Inflammatory macrophage treated with lipopolysaccharide for 4 hours (primary cell): ENCODE measurements at regions not wholly inside any gene's neighbourhood (a gene's known extent, or its start where the extent isn't known, plus 50 kb on each side); places are given as distances from the start of the nearest gene placed in this dataset.
"Not testable (repeated sequence)": the region's sequence is repeated elsewhere in the genome, so short reads cannot be mapped to it uniquely, and the experiment has no call there.

Source experiments
- DNase-seq: peaks from one replicate; pipeline ENCODE4 v3.0.0-alpha.2; 2020

DNA sequence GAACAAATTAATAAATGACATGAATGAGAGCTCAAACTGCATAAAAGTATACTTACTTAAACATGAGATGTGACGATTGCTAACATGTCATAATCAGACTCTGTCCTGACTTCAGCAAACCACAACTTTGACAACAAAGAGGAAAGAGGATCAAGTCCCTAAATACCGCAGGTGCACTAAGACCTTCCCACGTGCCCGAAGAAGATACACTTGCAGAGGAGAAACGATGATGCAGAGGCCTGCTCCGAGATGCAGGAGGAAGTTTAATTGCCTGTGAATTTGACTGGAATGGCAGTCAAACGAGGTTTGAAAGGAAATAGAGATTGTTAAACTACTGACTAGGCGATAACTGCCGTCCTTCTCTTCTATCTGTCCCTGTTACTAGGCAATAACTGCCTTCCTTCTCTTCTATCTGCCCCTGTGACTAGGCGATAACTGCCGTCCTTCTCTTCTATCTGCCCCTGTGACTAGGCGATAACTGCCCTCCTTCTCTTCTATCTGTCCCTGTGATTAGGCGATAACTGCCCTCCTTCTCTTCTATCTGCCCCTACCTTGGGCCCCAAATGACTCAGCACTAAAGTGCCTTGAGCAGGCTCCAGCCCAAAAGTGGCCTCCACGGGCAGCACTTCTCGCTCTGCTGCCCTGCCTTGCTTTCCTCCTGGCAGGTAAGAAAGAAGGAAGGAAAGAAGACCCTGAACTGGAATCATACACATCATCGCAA lies 2226.0 kb upstream of the DEFB115 start:
- not testable (repeated sequence) for DNase-seq

DNA sequence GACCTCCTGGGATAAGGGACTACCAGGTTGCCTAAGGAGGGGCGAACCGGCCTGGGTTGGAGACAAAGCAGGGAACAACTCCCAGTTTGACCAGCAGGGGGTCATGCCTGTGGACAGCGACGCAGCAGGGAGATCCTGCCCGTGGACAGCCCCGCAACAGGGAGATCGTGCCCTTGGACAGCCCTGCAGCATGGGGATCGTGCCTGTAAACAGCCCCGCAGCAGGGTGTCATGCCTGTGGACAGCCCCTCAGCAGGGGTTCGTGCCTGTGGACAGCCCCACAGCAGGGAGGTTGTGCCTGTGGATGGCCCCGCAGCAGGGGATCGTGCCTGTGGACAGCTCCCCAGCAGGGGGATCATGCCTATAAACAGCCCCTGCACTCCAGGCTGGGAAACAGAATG lies 2213.2 kb upstream of the DEFB115 start:
- not testable (repeated sequence) for DNase-seq

DNA sequence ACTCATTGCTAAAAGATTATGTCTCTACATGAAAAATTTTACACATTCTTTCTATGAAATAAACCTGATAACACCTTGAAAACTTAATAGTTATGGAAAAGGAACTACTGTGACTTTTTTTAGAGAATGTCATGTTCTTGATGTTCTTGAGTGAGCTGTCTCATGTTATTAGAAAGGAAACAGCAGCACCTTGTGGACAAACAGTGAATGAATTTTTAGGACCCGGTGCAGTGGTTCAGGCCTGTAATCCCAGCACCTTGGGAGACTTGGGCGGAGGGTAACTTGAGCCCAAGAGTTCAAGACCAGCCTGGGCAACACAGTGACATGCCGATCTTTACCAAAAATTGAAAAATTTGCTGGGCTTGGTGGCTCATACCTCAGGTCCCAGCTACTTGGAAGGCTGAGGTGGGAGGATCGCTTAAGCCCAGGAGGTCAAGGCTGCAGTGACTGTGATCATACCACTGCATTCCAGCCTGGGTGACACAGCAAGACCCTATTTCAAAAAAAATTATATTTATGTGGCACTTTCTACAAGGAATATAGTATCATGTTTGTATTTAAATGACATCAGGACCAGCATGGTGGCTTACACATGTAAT lies 2207.4 kb upstream of the DEFB115 start:
- DNase-seq, result not testable (repeated sequence)

DNA sequence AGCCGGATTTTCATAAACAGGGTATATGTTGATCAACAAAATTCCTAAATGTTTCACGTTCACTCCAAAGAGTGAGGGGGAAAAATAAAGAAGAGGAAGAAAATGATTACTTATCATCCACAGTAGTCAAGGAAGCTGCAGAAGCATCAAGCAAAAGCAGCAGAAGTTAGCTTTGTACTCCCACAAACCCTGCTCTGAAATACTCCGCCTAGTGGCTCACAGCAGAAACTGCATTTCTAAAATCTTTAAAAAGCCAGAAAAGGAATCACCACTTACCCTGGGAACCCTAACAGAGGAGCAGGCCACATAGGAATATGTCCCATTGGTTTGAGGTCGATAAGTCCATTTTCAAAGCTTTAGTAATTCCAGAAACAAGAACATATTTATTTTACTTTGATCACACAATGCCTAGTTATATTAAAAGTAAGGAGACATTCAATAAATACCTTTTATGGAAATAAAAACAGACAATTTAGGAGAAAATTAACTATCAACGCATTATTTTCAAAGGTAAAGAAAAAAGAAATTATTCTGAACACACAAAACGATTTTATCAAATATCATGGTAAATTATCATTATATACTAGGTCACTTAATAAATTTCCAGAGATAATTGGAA lies 2199.5 kb upstream of the DEFB115 start:
- DNase-seq, result peak; percentile 2

DNA sequence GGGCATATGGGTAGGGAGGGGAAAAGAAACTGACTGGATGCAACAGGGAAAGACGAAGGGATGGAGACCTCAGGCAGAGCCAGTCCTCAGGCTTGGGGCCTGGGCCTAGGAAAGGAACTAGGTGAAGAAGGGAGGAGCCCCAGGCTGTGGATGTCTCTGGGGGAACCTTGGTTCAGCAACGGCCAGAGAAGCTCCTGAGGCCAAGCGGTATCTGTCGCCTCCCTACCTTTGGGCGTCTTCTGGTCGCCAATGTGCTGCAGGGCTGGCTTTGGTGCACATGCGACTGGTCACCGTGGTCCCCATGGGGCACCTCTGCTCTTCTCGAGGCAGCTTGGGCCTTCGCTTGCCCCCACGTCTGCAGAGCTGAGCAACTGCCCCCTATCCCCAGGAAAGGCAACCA lies 2195.0 kb upstream of the DEFB115 start:
- not testable (repeated sequence) for DNase-seq

DNA sequence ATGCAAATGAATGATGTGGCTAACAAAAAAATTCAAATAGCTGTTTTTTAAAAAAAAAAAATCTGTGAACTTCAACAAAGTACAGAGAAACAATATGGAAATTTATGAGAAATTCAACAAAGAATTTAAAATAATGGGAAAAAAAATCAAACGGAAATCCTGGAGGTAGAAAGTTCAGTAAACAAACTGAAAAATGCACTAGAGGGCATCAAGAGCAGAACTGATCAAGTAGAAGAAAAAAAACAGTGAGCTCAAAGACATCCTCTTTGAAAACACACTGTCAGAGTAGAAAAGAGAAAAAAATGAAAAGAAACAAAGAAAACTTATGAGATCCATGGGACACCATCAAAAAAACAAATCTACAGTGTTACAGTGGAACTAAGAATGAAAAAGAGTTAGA lies 2191.1 kb upstream of the DEFB115 start:
- not testable (repeated sequence) for DNase-seq

DNA sequence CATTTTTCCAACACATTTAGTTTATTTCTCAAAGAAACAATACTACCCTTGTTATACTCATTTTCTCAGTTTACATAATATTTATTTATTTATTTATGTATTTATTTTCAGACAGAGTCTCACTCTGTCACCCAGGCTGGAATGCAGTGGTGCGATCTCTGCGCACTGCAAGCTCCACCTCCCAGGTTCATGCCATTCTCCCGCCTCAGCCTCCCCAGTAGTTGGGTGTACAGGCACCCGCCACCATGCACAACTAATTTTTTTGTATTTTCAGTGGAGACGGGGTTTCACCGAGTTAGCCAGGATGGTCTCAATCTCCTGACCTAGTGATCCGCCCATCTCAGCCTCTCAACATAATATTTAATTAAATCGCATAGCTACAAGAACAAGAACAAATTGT lies 2183.8 kb upstream of the DEFB115 start:
- DNase-seq, result not testable (repeated sequence)

DNA sequence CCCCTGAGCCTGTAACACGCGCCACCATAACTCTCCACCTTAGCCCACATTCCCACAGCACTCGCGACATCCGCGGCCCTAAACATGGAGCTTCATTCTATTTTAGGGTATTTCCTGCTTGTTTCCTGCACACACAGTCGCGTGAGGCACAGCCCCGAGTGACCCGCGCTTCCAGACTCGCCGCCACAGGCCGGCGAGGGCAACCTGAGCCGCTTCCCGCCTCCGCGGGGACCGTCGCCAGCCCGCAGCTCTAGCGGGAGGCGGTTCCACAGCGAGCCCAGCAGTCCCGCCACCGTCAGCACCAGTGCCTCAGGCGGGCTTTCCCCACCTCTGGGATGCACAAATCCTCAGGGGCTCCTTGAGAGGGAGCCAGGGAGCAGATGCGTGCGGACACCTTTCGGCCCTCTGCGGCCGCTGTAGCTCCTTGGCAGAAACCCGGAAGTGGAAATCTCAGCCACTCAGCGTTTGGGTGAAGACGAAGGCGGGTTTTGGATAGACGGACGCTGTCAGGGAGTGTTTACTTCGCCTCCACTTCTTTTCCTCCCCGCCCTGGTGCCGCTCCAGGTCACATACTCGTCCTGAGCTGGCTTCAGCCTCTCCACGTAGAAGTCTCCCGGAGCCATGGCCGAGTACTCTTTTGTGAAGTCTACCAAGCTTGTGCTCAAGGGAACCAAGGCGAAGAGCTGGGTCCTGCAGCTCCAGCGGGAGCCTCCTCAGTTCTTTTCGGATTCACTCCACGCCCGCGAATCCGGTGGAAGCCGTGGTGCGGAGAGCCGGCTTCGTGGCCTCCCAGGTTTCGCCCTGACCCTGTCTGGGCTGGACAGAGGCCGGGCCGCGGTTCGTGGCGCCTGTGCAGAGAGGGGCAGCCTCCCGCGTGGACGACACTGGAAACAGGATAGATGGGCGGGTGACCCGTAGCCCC lies 2177.4 kb upstream of the DEFB115 start:
- DNase-seq, result peak; percentile 2

DNA sequence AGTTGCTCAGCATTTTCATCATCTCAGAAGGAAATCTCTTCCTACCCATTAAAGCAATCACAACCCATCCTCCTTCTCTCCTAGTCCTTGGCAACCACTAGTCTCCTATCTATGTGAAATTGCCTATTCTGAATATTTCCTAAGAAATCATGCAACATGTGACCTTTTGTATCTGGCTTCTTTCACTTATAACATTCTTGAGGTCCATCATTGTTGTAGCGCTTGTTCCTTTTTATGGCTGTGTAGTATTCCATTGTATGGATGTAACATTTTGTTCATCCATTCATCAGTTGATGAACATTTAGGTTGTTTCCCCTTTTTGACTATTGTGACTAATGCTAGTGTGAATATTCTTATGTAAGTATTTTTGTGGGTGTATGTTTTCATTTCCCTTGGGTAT lies 2175.8 kb upstream of the DEFB115 start:
- DNase-seq, result not testable (repeated sequence)

DNA sequence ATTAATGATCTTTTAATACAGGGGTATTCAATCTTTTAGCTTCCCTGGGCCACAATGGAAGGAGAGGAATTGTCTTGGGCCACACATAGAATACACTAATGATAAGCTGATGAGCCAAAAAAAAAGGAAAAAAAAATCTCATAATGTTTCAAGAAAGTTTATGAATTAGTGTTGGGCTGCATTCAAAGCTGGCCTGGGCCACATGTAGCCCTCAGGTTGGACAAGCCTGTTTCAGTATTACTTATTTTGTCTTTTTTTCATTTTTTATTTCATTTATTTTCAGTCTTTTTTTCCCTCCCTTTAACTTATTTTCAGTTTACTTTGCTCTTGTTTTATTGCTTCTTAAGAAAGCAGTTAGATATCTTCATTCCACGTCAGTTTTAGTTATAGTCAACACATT lies 2171.8 kb upstream of the DEFB115 start:
- no peak for DNase-seq

DNA sequence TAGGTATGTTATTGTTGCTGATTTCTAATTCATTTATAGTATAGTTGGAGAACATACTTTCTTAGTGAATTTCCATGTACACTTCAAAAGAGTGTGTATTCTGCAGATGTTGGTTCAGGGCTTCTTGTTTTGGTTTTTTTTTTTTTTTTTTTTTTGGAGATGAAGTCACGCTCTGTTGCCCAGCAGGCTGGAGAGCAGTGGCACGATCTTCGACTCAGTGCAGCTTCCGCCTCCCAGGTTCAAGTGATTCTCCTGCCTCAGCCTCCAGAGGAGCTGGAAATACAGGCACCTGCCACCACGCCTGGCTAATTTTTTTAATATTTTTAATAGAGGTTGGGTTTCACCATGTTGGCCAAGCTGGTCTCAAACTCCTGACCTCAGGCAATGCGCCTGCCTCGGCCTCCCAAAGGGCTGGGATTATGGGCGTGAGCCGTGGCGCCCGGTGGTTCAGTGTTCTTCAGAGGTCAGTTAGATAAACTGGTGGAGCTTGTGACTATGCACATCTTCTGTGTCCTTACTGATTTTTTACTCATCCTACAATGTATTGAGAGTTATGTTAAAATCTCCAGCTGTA lies 2171.2 kb upstream of the DEFB115 start:
- DNase-seq, result not testable (repeated sequence)

DNA sequence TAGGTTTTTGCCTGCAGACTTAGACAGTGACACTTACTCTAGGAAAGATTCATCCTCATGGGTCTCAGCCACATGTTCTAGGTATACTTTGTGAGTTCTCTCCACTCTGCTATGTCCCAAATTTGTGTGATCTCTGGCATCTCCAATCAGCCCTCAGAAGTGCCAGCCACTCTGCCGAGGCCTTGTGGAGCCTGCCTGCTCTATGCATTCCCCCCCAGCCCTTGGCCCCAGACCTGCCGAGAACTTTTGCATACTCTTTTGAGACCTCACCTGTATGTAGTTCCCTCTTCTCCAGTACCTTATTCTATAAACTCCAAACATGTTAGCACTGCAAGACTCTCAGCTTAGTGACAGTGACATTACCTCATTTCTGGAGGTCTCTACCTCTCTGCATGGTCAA lies 2170.5 kb upstream of the DEFB115 start:
- DNase-seq, result no peak

DNA sequence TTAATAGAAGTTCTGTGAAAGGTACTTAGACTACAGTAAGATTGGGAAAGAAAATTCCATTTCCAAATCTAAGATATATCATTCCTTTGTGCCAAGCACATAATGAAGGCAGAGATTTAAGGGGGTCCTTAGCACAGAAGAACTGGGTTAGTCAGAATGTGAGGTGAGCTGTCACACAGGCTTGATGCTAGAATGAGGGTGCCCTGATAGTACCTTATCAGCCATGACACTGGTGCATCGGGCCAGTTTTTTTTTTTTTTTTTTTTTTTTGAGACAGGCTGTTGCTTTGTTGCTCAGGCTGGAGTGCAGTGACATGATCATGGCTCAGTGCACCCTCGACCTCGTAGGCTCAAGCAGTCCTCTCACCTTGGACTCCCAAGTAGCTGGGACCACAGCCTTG lies 2169.6 kb upstream of the DEFB115 start:
- DNase-seq, result not testable (repeated sequence)

DNA sequence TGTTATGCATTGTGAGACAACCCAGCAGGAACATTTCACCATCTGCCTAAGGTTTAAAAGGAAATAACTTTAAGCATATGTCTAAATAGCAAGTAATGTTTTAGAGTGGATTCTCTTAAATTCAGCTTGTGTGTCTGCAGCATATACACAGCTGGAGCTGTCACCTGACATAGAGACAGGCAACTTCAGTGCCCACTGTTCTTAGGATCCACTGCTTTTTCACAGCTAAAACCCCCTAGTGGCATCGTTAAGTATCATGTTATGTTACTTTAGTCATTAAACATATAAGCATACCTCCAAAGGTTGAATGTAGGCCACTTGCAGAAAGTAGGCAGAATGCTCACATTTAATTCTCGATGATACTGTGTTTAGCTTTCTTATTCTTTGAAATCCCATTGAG lies 2169.0 kb upstream of the DEFB115 start:
- DNase-seq, result not testable (repeated sequence)

DNA sequence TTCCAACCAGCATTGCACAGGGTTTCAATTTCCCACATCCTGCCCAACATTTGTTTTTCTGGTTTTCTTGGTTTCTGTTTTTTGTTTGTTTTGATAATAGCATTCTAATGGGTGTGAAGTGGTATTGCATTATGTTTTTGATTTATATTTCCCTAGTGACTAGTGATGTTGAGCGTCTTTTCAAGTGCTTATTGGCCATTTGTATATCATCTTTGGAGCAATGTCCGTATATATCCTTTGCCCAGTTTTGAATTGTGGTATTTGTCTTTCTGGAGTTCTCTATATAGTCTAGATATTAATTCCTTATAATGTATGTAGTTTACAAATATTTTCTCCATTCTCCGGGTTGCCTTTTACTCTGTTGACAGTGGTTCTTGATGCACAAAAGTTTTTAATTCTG lies 2168.1 kb upstream of the DEFB115 start:
- not testable (repeated sequence) for DNase-seq

DNA sequence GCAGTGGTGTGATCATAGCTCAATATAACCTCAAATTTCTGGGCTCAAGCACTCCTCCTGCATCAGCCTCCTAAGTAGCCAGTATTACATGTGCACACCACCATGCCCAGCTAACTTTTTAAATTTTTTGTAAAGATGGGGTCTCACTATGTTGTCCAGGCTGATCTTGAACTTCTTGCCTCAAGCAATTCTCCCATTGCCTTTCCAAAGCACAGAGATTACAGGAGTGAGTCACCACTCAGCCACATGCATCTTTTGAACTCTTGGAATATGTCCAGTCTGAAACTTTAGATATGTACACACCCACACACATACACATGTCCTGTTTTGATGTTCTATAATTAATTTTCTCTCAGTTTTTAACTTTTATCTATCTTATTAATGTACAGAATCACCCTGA lies 2163.5 kb upstream of the DEFB115 start:
- not testable (repeated sequence) for DNase-seq

DNA sequence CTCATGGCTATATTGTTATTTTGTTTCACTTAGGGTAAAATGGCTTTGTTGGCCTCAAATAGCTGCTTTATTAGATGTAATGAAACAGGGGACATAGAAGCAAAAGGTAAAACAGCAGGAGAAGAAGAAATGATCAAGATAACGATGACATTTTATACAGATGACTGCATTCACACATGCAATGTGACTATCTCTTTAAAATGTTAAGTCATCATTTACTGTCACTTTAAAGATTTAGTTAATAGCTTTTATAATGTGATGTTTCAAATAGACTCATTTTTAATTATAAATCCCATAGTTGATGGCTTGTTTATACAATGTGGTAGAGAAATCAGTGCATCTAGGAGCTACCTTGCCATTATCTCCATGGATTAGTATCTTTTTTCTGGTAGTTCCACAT lies 2160.8 kb upstream of the DEFB115 start:
- DNase-seq, result not testable (repeated sequence)

DNA sequence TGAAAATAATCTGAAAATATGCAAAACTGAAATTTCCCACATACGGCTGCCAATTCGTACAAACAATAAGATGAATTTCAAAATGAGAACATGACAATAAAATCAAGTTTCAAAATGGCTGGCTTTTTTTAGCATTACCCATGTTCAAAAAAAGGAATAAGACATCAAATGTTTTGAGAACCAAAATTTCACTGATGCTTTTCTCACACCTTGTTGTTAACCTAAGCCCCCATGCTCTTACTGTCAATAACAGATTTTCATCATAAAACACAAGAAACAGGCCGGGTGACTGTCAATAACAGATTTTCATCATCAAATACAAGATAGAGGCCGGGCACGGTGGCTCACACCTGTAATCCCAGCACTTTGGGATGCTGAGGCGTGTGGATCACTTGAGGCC lies 2149.6 kb upstream of the DEFB115 start:
- DNase-seq, result not testable (repeated sequence)

DNA sequence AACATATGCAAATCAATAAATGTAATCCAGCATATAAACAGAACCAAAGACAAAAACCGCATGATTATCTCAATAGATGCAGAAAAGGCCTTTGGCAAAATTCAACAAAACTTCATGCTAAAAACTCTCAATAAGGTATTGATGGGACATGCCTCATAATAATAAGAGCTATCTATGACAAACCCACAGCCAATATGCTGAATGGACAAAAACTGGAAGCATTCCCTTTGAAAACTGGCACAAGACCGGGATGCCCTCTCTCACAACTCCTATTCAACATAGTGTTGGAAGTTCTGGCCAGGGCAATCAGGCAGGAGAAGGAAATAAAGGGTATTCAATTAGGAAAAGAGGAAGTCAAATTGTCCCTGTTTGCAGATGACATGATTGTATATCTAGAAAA lies 2148.1 kb upstream of the DEFB115 start:
- DNase-seq, result not testable (repeated sequence)

DNA sequence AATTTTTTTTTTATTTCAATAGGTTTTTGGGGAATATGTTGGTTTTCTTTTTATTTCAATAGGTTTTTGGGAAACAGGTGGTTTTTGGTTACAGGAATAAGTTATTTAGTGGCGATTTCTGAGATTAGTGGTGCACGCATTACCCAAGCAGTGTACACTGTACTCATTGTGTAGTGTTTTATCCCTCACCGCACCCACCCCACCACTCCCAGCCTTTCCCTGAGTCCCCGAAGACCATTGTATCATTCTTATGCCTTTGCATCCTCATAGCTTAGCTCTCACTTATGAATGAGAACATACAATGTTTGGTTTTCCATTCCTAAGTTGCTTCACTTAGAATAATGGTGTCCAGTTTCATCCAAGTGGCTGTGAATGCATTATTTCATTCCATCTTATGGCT lies 2142.4 kb upstream of the DEFB115 start:
- DNase-seq, result not testable (repeated sequence)

DNA sequence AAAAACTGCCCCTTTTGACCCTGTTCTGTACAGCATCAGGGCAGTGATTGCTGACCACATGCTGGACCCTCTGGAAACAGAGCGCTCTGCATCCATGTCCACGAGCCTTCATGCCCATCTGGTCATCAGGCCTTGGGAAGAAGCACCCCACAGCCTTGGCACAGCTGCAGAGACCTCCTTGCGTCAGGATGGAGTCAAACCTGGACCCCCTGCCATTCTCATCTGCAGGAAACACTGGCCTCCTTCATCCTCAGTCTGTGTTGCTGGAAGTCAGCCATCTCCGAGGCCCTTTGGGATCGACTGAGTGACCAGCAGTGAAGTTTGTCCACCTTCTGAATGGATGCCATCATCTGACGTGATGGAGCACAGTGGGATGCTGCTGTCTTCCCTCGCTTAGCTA lies 2138.3 kb upstream of the DEFB115 start:
- DNase-seq, result no peak

DNA sequence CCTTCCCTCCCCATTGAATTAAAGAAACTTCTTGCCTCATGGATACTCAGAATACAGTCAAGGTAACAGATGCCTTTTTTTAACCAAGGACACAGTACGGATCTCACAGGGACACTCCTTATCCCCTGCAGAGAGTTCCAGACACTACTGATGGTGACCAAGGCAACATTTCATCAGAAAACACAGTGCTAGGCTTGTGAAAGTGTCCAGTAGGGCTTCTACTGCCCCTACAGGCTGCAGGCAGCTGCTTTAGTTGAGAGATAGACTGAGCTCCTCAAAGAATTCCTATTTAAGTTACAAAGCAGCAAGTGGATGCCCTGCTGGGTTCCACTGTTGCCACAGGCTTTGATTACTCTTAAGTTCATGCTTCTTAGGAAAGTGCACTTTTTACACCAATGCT lies 2137.8 kb upstream of the DEFB115 start:
- DNase-seq, result not testable (repeated sequence)

DNA sequence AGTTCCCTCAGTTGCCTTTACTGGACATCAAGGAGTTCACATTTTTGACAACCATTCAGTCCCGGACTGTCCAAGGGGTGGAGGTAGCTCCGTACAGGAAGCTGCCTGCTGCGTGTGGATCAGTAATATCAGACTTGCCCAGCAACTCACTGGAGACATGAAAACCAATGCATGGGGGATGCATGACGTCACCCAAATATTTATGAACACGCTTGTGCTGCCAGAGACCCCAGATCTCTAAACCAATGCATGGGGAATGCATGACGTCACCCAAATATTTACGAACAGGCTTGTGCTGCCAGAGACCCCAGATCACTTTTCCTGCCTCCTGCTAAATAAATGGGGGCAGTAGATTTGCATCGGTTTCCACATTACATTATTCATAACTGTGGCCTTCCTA lies 2137.4 kb upstream of the DEFB115 start:
- DNase-seq, result not testable (repeated sequence)
